ENCODE measurements at regions not wholly inside any gene's neighbourhood (a gene's known extent, or its start where the extent isn't known, plus 50 kb on each side); places are given as distances from the start of the nearest gene placed in this dataset.

GRCh38 chr15:87347806-87348515 lies 908.6 kb downstream of the NTRK3 start:
- no peak overlapping the region for H3K4me3 ChIP-seq
- no peak overlapping the region for H3K27ac ChIP-seq

- H3K4me3 ChIP-seq = no peak overlapping the region
- no peak overlapping the region for H3K27ac ChIP-seq
These were observed 910.6 kb downstream of the NTRK3 start for GRCh38 chr15:87345961-87346360.

- Histone ChIP-seq H3K27ac (no peak overlapping the region), H3K4me3 (no peak overlapping the region)
These were observed 912.6 kb downstream of the NTRK3 start for GRCh38 chr15:87343966-87344365.

GRCh38 chr15:87340370-87340769 lies 916.2 kb downstream of the NTRK3 start:
- Histone ChIP-seq H3K27ac (no peak overlapping the region), H3K4me3 (no peak overlapping the region)

GRCh38 chr15:87326269-87326668 lies 930.3 kb downstream of the NTRK3 start:
- Histone ChIP-seq H3K4me3 (no peak overlapping the region), H3K27ac (no peak overlapping the region)

GRCh38 chr15:87322870-87323269 lies 933.7 kb downstream of the NTRK3 start:
- H3K27ac ChIP-seq = no peak overlapping the region
- H3K4me3 ChIP-seq = no peak overlapping the region

- no peak overlapping the region for H3K4me3 ChIP-seq
- H3K27ac ChIP-seq = no peak overlapping the region
These were observed 934.3 kb downstream of the NTRK3 start for GRCh38 chr15:87322265-87322664.

GRCh38 chr15:87317900-87318299 lies 938.6 kb downstream of the NTRK3 start:
- no peak overlapping the region for H3K27ac ChIP-seq
- H3K4me3 ChIP-seq = no peak overlapping the region

- Histone ChIP-seq H3K4me3 (no peak overlapping the region), H3K27ac (no peak overlapping the region)
These were observed 944.3 kb downstream of the NTRK3 start for GRCh38 chr15:87312221-87312620.

- Histone ChIP-seq H3K4me3 (no peak overlapping the region), H3K27ac (no peak overlapping the region)
These were observed 956.4 kb downstream of the NTRK3 start for GRCh38 chr15:87300146-87300545.

GRCh38 chr15:87294854-87295253 lies 961.7 kb downstream of the NTRK3 start:
- no peak overlapping the region for H3K4me3 ChIP-seq
- no peak overlapping the region for H3K27ac ChIP-seq

- no peak overlapping the region for H3K27ac ChIP-seq
- no peak overlapping the region for H3K4me3 ChIP-seq
These were observed 963.5 kb downstream of the NTRK3 start for GRCh38 chr15:87293031-87293430.

- H3K4me3 ChIP-seq = no peak overlapping the region
- H3K27ac ChIP-seq = no peak overlapping the region
These were observed 969.4 kb downstream of the NTRK3 start for GRCh38 chr15:87287156-87287555.

- Histone ChIP-seq H3K4me3 (no peak overlapping the region), H3K27ac (no peak overlapping the region)
These were observed 987.0 kb downstream of the NTRK3 start for GRCh38 chr15:87269566-87269965.

GRCh38 chr15:87268675-87269074 lies 987.9 kb downstream of the NTRK3 start:
- Histone ChIP-seq H3K4me3 (no peak overlapping the region), H3K27ac (no peak overlapping the region)

- Histone ChIP-seq H3K27ac (no peak overlapping the region), H3K4me3 (no peak overlapping the region)
These were observed 988.7 kb downstream of the NTRK3 start for GRCh38 chr15:87267798-87268197.

- no peak overlapping the region for H3K27ac ChIP-seq
These were observed 992.7 kb downstream of the NTRK3 start for GRCh38 chr15:87263871-87264270.

GRCh38 chr15:87263296-87263695 lies 993.2 kb downstream of the NTRK3 start:
- no peak overlapping the region for H3K27ac ChIP-seq
- no peak overlapping the region for H3K4me3 ChIP-seq

More at GRCh38 chr15:87263871-87264270, 992.7 kb downstream of the NTRK3 start:
- no peak overlapping the region for H3K4me3 ChIP-seq

- H3K27ac ChIP-seq = no peak overlapping the region
- no peak overlapping the region for H3K4me3 ChIP-seq
These were observed 1010.9 kb downstream of the NTRK3 start for GRCh38 chr15:87245592-87245991.

- Histone ChIP-seq H3K27ac (no peak overlapping the region), H3K4me3 (no peak overlapping the region)
These were observed 1013.1 kb downstream of the NTRK3 start for GRCh38 chr15:87243474-87243873.

- Histone ChIP-seq H3K27ac (no peak overlapping the region), H3K4me3 (no peak overlapping the region)
These were observed 1016.8 kb downstream of the NTRK3 start for GRCh38 chr15:87239582-87240230.
